Esophagus squamous epithelium (tissue), 5 donors: ENCODE measurements at regions not wholly inside any gene's neighbourhood (a gene's known extent, or its start where the extent isn't known, plus 50 kb on each side); places are given as distances from the start of the nearest gene placed in this dataset.

Experiments used
- DNase-seq: peaks from one replicate; lab custom pipeline; 2025; lab: John Stamatoyannopoulos, UW
- H3K27ac ChIP-seq, 4 donors: fragments of 200-600 bp; sonication (generic); one replicate each; pipeline ENCODE4 v1.5.1; 2016 to 2019; ENCODE audit warnings: mild to moderate bottlenecking in 1 of 4
- H3K27me3 ChIP-seq, 4 donors: fragments of 200-600 bp; sonication (generic); 1 replicate in 3 of 4; 2 replicates in 1 of 4; pipeline versions ENCODE4 v1.5.1 to v1.6.0; 2017 to 2021; ENCODE audit warnings: antibody characterized with exemption in 1 of 4
- H3K36me3 ChIP-seq, 3 donors: fragments of 200-600 bp; sonication (generic); one replicate each; pipeline ENCODE4 v1.5.1; 2016 to 2019
- H3K4me1 ChIP-seq, 3 donors: fragments of 200-600 bp; sonication (generic); one replicate each; pipeline ENCODE4 v1.5.1; 2017 to 2019
- H3K4me3 ChIP-seq, 4 donors: fragments of 200-600 bp; sonication (generic); 1 replicate in 3 of 4; 2 replicates in 1 of 4; pipeline ENCODE4 v1.5.1; 2016 to 2019; ENCODE audit warnings: mild to moderate bottlenecking in 2 of 4, moderate library complexity in 1 of 4
- H3K9me3 ChIP-seq, 3 donors: fragments of 200-600 bp; sonication (generic); one replicate each; pipeline ENCODE4 v1.5.1; 2016 to 2019
- CTCF ChIP-seq, 6 experiments: fragments of 450-650 bp in 4 of 6; fragments of 200-600 bp in 2 of 6; sonication (generic) in 2 of 6; IDR thresholded peaks; one replicate each; pipeline ENCODE4 v1.5.1; 2016 to 2019; ENCODE audit warnings: antibody characterized with exemption in 6 of 6, mild to moderate bottlenecking in 4 of 6, moderate library complexity in 4 of 6
- POLR2A ChIP-seq, 4 donors: fragments of 450-650 bp; IDR thresholded peaks; one replicate each; pipeline ENCODE4 v1.6.1; 2017; ENCODE audit warnings: antibody characterized with exemption in 4 of 4, mild to moderate bottlenecking in 4 of 4, moderate library complexity in 3 of 4
- WGBS, 2 donors: methylation state at CpG; one replicate each; pipeline ENCODE4 v1.1.5; 2018; 5-methylcytosine and 5-hydroxymethylcytosine counted together
- intact Hi-C: fragments of 100-400 bp; cut with DNase I; formaldehyde crosslinking; loops from one replicate; pipeline ENCODE4 v1.15.0; 2022
- donor health status: DM: yes; HTN: yes; CAD: no.

GRCh38 chr12:84807249-84807648, 105.3 kb downstream of the SLC6A15 start:
- Histone ChIP-seq H3K36me3 (no peaks in the 10 kb centered on the region), H3K27ac (no peak overlapping the region), H3K4me3 (no peak overlapping the region), H3K4me1 (no peaks in the 10 kb centered on the region), H3K27me3 (no peaks in the 10 kb centered on the region), H3K9me3 (no peaks in the 10 kb centered on the region)
- TF ChIP-seq CTCF (IDR thresholded peaks at IDR 0.05): no peak
- TF ChIP-seq POLR2A (IDR thresholded peaks at IDR 0.05): no peak
- intact Hi-C loops: no loop called here
- no peak for DNase-seq

GRCh38 chr12:84805474-84805858, 107.1 kb downstream of the SLC6A15 start:
- no peaks in the 10 kb centered on the region for H3K36me3 ChIP-seq
- H3K4me3 ChIP-seq: no peak overlapping the region
- H3K27ac ChIP-seq: no peak overlapping the region
- no peaks in the 10 kb centered on the region for H3K4me1 ChIP-seq
- intact Hi-C loops: no loop called here
- no peaks in the 10 kb centered on the region for H3K9me3 ChIP-seq
- 19 to 31% methylated on average over 2 of the region's 2 CpGs for whole genome bisulfite sequencing, 2 donors
- DNase-seq: no peak
- TF ChIP-seq POLR2A (IDR thresholded peaks at IDR 0.05): no peak
- TF ChIP-seq CTCF (IDR thresholded peaks at IDR 0.05): no peak
- H3K27me3 ChIP-seq: no peaks in the 10 kb centered on the region

- intact Hi-C loops: no loop called here
- 63 to 79% methylated on average over 6 of the region's 6 CpGs for WGBS, 2 donors
Measured at GRCh38 chr12:84804691-84805473, 107.7 kb downstream of the SLC6A15 start.

GRCh38 chr12:84803661-84804060, 108.9 kb downstream of the SLC6A15 start:
- H3K4me1 ChIP-seq: no peaks in the 10 kb centered on the region
- intact Hi-C loops: no loop called here
- TF ChIP-seq POLR2A (IDR thresholded peaks at IDR 0.05) (no peak), CTCF (IDR thresholded peaks at IDR 0.05) (no peak)
- H3K27ac ChIP-seq: no peak overlapping the region
- 55 to 57% methylated on average over 1 of the region's 1 CpG for WGBS, 2 donors
- no peaks in the 10 kb centered on the region for H3K36me3 ChIP-seq
- H3K4me3 ChIP-seq: no peak overlapping the region
- no peaks in the 10 kb centered on the region for H3K27me3 ChIP-seq
- no peaks in the 10 kb centered on the region for H3K9me3 ChIP-seq
- DNase-seq: no peak

More at GRCh38 chr12:84804691-84805473, 107.7 kb downstream of the SLC6A15 start:
- Histone ChIP-seq H3K4me3 (no peak overlapping the region), H3K4me1 (no peaks in the 10 kb centered on the region), H3K27ac (no peak overlapping the region), H3K9me3 (no peaks in the 10 kb centered on the region), H3K27me3 (no peaks in the 10 kb centered on the region), H3K36me3 (no peaks in the 10 kb centered on the region)
- TF ChIP-seq POLR2A (IDR thresholded peaks at IDR 0.05): no peak
- TF ChIP-seq CTCF (IDR thresholded peaks at IDR 0.05): no peak
- DNase-seq: no peak

- Histone ChIP-seq H3K27me3 (no peaks in the 10 kb centered on the region), H3K36me3 (no peaks in the 10 kb centered on the region), H3K27ac (no peak overlapping the region), H3K9me3 (no peaks in the 10 kb centered on the region), H3K4me3 (no peak overlapping the region), H3K4me1 (no peaks in the 10 kb centered on the region)
- TF ChIP-seq POLR2A (IDR thresholded peaks at IDR 0.05): no peak
- TF ChIP-seq CTCF (IDR thresholded peaks at IDR 0.05): no peak
- DNase-seq: no peak
- intact Hi-C loops: no loop called here
Measured at GRCh38 chr12:84802161-84802560, 110.4 kb downstream of the SLC6A15 start.
